ENCODE measurements at regions not wholly inside any gene's neighbourhood (a gene's known extent, or its start where the extent isn't known, plus 50 kb on each side); places are given as distances from the start of the nearest gene placed in this dataset.
"Not testable (repeated sequence)": the region's sequence is repeated elsewhere in the genome, so short reads cannot be mapped to it uniquely, and the experiment has no call there.

GRCh38 chr5:56295311-56295710 is 62.2 kb upstream of the ANKRD55 start:
- DNase-seq = not testable (repeated sequence)

- no peak for DNase-seq
Measured at GRCh38 chr5:56294354-56294753, 61.2 kb upstream of the ANKRD55 start.

GRCh38 chr5:56292874-56293273 is 59.7 kb upstream of the ANKRD55 start:
- not testable (repeated sequence) for DNase-seq

GRCh38 chr5:56291661-56292374 is 58.7 kb upstream of the ANKRD55 start:
- DNase-seq = no peak

- DNase-seq = no peak
Measured at GRCh38 chr5:56291079-56291643, 58.0 kb upstream of the ANKRD55 start.

GRCh38 chr5:56290378-56291078 is 57.4 kb upstream of the ANKRD55 start:
- no peak for DNase-seq

- no peak for DNase-seq
Measured at GRCh38 chr5:56289602-56289987, 56.5 kb upstream of the ANKRD55 start.

GRCh38 chr5:56288873-56289601 is 55.9 kb upstream of the ANKRD55 start:
- no peak for DNase-seq

- no peak for DNase-seq
Measured at GRCh38 chr5:56286015-56286884, 53.1 kb upstream of the ANKRD55 start.

GRCh38 chr5:56282951-56283350 is 49.8 kb upstream of the ANKRD55 start:
- DNase-seq = no peak

Measured in left kidney (tissue), 1 donor.